IgD-negative memory B cell (primary cell): ENCODE measurements at regions not wholly inside any gene's neighbourhood (a gene's known extent, or its start where the extent isn't known, plus 50 kb on each side); places are given as distances from the start of the nearest gene placed in this dataset.
"Not testable (repeated sequence)": the region's sequence is repeated elsewhere in the genome, so short reads cannot be mapped to it uniquely, and the experiment has no call there.

Source experiments
- H3K27ac Mint-ChIP-seq, 3 donors: one replicate each; pipeline ENCODE4 v1.8.0; 2020 to 2022; ENCODE audit warnings: mild to moderate bottlenecking in 3 of 3, mixed read lengths in 3 of 3, moderate library complexity in 1 of 3
- H3K27me3 Mint-ChIP-seq: one replicate; pipeline ENCODE4 v1.8.0; 2021; ENCODE audit warnings: mixed read lengths
- H3K36me3 Mint-ChIP-seq: one replicate; pipeline ENCODE4 v1.8.0; 2020; ENCODE audit warnings: mild to moderate bottlenecking, mixed read lengths
- H3K4me1 Mint-ChIP-seq, 3 donors: one replicate each; pipeline ENCODE4 v1.8.0; 2020 to 2022; ENCODE audit warnings: mixed read lengths in 3 of 3, mild to moderate bottlenecking in 1 of 3
- H3K4me3 Mint-ChIP-seq, 4 donors: one replicate each; pipeline ENCODE4 v1.8.0; 2020 to 2022; ENCODE audit warnings: mild to moderate bottlenecking in 4 of 4, mixed read lengths in 4 of 4, moderate library complexity in 3 of 4
- H3K9me3 Mint-ChIP-seq, 3 donors: one replicate each; pipeline ENCODE4 v1.8.0; 2020 to 2021; ENCODE audit warnings: mixed read lengths in 3 of 3, mild to moderate bottlenecking in 1 of 3

GRCh38 chr7:91405873-91406272 is 141.6 kb downstream of the FZD1 start:
- peaks cover 10% of the 10 kb centered on the region for H3K27me3 Mint-ChIP-seq
- not testable (repeated sequence) for H3K4me1 Mint-ChIP-seq, H3K36me3 Mint-ChIP-seq, H3K27ac Mint-ChIP-seq, H3K4me3 Mint-ChIP-seq, H3K9me3 Mint-ChIP-seq

DNA sequence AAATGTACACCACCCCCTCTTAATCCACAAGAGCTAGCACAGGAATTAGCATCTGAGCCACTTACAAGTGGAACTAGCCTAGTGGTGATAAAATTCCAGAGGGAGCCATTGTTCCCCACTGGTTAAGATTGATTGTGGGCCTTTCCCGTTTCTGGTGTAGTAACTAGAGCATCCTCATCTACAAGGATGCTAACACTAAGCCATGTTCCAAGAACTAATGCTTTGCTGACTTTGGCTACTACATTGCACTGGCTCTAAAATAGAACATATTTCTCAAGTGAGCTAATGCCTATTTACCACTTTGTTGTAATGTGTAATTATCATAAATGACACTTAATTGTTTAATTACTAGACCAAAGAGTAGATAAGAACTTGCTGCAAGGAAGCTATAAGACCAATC is 143.7 kb downstream of the FZD1 start:
- peaks cover 0 to 2% (median 0%) of the 10 kb centered on the region in 3 donors for H3K9me3 Mint-ChIP-seq
- peaks cover 9% of the 10 kb centered on the region for H3K27me3 Mint-ChIP-seq
- H3K27ac Mint-ChIP-seq = no peak overlapping the region
- no peaks in the 10 kb centered on the region for H3K36me3 Mint-ChIP-seq
- H3K4me3 Mint-ChIP-seq = no peak overlapping the region
- no peaks in the 10 kb centered on the region for H3K4me1 Mint-ChIP-seq

DNA sequence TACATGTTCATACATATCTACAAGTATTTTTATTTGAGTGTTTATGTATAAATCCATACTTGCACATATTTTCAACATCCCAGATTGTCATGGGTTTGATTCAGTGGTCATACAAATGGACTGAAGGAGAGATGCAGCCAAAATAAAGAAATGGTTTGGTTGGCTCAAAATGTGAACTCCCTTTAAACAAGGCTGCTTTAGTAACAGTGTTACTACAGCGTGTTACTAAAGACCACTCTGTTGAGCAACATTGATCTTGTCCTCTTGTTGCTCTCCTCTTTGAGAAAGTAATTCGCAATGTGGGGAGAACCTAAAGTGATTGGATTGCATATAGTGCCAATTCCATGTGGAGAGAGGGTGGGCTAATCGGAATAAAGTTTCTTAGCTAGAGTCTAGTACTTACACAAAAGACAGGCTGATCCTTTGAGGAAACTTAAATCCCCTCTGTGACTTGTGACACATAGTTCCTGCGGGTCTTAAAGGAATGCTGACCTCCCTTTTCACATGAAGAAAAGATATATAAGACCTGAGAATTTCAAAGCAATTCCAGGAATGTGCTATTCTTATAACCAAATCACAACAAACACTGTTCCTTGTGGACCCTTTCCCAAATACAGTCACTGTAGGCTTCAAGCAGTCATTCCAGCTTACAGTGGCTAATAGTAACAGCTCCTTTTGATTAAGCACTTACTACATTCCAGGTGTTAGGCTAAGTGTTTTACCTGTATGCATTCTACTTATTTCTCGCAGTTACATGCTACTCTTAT is 144.3 kb downstream of the FZD1 start:
- Mint-ChIP-seq H3K9me3 (peaks cover 0 to 2% (median 0%) of the 10 kb centered on the region in 3 donors), H3K36me3 (no peaks in the 10 kb centered on the region), H3K4me1 (no peaks in the 10 kb centered on the region), H3K27ac (no peak overlapping the region), H3K27me3 (peaks cover 9% of the 10 kb centered on the region), H3K4me3 (no peak overlapping the region)

DNA sequence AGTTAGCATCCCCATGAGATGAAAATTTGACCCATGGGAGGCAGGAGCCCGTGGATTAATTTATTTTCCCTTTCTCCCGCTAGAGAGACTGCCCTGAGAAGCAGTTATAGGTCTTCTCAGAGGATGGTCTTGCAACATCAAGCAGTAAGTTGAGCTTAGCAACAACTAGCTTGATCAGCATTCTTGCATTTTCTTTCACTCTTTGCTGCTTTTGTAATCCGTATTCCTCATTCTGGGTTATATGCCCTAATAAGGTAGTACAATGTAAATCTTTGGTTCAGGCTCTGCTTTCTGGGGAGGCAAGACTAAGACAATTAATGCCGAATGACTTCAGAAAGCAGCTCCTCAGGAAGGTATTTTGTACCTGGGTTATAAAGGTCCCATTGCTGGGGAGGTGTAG is 146.8 kb downstream of the FZD1 start:
- Mint-ChIP-seq H3K27ac (no peak overlapping the region), H3K4me1 (no peaks in the 10 kb centered on the region), H3K4me3 (no peak overlapping the region), H3K27me3 (peaks cover 9% of the 10 kb centered on the region), H3K36me3 (no peaks in the 10 kb centered on the region), H3K9me3 (peaks cover 0 to 2% (median 0%) of the 10 kb centered on the region in 3 donors)

- H3K36me3 Mint-ChIP-seq = no peaks in the 10 kb centered on the region
- H3K27me3 Mint-ChIP-seq = peaks cover 4% of the 10 kb centered on the region
- no peaks in the 10 kb centered on the region for H3K9me3 Mint-ChIP-seq
- no peak overlapping the region for H3K4me3 Mint-ChIP-seq
- no peaks in the 10 kb centered on the region for H3K4me1 Mint-ChIP-seq
- no peak overlapping the region for H3K27ac Mint-ChIP-seq
Observed at GRCh38 chr7:91412298-91412697, 148.1 kb downstream of the FZD1 start.

DNA sequence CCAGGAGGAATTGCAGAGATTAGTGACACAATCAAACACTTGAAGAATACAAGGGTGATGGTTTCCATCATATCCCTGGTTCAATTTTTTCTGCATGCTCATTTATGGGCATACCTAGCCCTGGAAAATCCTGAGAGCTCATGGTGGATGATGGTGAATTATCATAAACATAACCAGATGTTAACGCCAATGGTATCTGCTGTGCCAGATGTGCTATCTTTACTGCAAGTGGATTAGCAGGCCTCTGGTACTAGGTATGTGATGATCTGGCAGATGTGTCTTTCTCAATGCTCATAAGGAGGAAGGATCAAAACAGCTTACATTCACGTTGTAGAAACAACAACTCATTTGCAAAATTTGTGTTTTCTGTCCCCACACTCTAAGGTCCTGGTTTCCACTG is 150.5 kb downstream of the FZD1 start:
- no peaks in the 10 kb centered on the region for H3K36me3 Mint-ChIP-seq
- peaks cover 1% of the 10 kb centered on the region for H3K27me3 Mint-ChIP-seq
- H3K9me3 Mint-ChIP-seq = peaks cover 0 to 4% (median 0%) of the 10 kb centered on the region in 3 donors
- H3K4me1 Mint-ChIP-seq = no peaks in the 10 kb centered on the region
- no peak overlapping the region for H3K27ac Mint-ChIP-seq
- H3K4me3 Mint-ChIP-seq = no peak overlapping the region

GRCh38 chr7:91416155-91416865 is 152.1 kb downstream of the FZD1 start:
- Mint-ChIP-seq H3K27me3 (peaks cover 3% of the 10 kb centered on the region), H3K36me3 (no peaks in the 10 kb centered on the region), H3K4me3 (no peak overlapping the region), H3K9me3 (peaks cover 0 to 4% (median 0%) of the 10 kb centered on the region in 3 donors), H3K4me1 (no peaks in the 10 kb centered on the region), H3K27ac (no peak overlapping the region)

DNA sequence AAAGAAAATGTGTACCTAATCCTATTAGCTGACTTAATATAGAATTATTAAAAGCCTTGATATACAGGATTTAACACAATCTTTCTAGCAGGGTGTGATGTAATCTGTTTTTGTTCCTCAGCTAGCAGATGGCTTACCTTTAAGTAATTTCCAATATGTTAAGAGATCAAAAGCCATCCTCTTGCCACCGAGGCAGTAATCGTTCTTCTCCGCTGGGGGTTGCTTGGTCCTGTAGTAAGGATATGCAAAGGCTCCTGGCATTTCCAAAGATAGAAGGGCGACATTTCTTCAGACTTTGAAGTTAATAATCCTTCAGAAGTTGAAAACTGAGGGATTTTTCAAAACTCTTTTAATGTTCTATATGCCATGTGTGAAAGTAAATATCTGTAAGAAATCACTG is 156.4 kb downstream of the FZD1 start:
- Mint-ChIP-seq H3K27me3 (peaks cover 3% of the 10 kb centered on the region), H3K27ac (no peak overlapping the region), H3K36me3 (no peaks in the 10 kb centered on the region), H3K9me3 (peaks cover 0 to 4% (median 0%) of the 10 kb centered on the region in 3 donors), H3K4me1 (peaks cover 0 to 3% (median 0%) of the 10 kb centered on the region in 3 donors), H3K4me3 (no peak overlapping the region)

- Mint-ChIP-seq H3K27ac (no peak overlapping the region), H3K4me3 (no peak overlapping the region), H3K36me3 (no peaks in the 10 kb centered on the region), H3K4me1 (peaks cover 0 to 3% (median 0%) of the 10 kb centered on the region in 3 donors), H3K9me3 (peaks cover 0 to 4% (median 0%) of the 10 kb centered on the region in 3 donors), H3K27me3 (peaks cover 3% of the 10 kb centered on the region)
Observed at GRCh38 chr7:91421018-91421417, 156.8 kb downstream of the FZD1 start.

- Mint-ChIP-seq H3K36me3 (no peaks in the 10 kb centered on the region), H3K27me3 (peaks cover 3% of the 10 kb centered on the region), H3K27ac (no peak overlapping the region), H3K4me3 (no peak overlapping the region), H3K9me3 (peaks cover 0 to 2% (median 0%) of the 10 kb centered on the region in 3 donors), H3K4me1 (peaks cover 0 to 3% (median 0%) of the 10 kb centered on the region in 3 donors)
Observed at GRCh38 chr7:91424371-91424770, 160.1 kb downstream of the FZD1 start.

- peaks cover 3% of the 10 kb centered on the region for H3K27me3 Mint-ChIP-seq
Observed at GRCh38 chr7:91425149-91425548, 160.9 kb downstream of the FZD1 start.

DNA sequence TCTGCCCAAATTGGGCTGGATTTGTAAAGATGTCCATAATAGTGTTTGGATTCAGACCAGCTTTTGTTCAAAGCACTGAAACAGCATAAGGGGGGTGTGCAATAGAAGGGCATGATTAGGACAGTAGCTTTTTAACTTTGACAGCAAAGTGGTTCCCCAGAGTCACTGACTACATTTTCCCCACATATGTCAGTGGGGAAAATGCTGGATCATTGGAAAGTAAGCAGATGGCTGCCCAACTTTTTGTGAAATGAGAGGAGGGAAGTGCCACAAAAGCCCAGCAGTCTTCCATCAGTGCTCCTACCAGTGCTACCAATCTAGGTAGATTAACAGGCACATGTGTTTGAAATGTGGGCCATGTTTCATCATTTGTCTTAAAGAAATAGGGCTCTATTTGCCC is 162.8 kb downstream of the FZD1 start:
- H3K27me3 Mint-ChIP-seq = no peaks in the 10 kb centered on the region
- no peak overlapping the region for H3K27ac Mint-ChIP-seq
- H3K9me3 Mint-ChIP-seq = peaks cover 1 to 6% (median 2%) of the 10 kb centered on the region in 3 donors
- H3K4me3 Mint-ChIP-seq = no peak overlapping the region
- H3K36me3 Mint-ChIP-seq = no peaks in the 10 kb centered on the region
- H3K4me1 Mint-ChIP-seq = peaks cover 0 to 3% (median 0%) of the 10 kb centered on the region in 3 donors

More at GRCh38 chr7:91425149-91425548, 160.9 kb downstream of the FZD1 start:
- Mint-ChIP-seq H3K4me1 (peaks cover 0 to 3% (median 0%) of the 10 kb centered on the region in 3 donors), H3K4me3 (no peak overlapping the region), H3K9me3 (peaks cover 0 to 2% (median 0%) of the 10 kb centered on the region in 3 donors), H3K36me3 (no peaks in the 10 kb centered on the region), H3K27ac (no peak overlapping the region)

GRCh38 chr7:91431601-91432000 is 167.4 kb downstream of the FZD1 start:
- Mint-ChIP-seq H3K36me3 (peaks cover 4% of the 10 kb centered on the region), H3K27me3 (peaks cover 3% of the 10 kb centered on the region), H3K4me3 (no peak overlapping the region), H3K9me3 (peaks cover 1 to 10% (median 6%) of the 10 kb centered on the region in 3 donors), H3K4me1 (no peaks in the 10 kb centered on the region), H3K27ac (no peak overlapping the region)

- Mint-ChIP-seq H3K4me3 (no peak overlapping the region), H3K4me1 (no peaks in the 10 kb centered on the region), H3K27me3 (peaks cover 3% of the 10 kb centered on the region), H3K9me3 (peaks cover 6 to 17% (median 10%) of the 10 kb centered on the region in 3 donors), H3K36me3 (peaks cover 7% of the 10 kb centered on the region), H3K27ac (no peak overlapping the region)
Observed at GRCh38 chr7:91434836-91435235, 170.6 kb downstream of the FZD1 start.

DNA sequence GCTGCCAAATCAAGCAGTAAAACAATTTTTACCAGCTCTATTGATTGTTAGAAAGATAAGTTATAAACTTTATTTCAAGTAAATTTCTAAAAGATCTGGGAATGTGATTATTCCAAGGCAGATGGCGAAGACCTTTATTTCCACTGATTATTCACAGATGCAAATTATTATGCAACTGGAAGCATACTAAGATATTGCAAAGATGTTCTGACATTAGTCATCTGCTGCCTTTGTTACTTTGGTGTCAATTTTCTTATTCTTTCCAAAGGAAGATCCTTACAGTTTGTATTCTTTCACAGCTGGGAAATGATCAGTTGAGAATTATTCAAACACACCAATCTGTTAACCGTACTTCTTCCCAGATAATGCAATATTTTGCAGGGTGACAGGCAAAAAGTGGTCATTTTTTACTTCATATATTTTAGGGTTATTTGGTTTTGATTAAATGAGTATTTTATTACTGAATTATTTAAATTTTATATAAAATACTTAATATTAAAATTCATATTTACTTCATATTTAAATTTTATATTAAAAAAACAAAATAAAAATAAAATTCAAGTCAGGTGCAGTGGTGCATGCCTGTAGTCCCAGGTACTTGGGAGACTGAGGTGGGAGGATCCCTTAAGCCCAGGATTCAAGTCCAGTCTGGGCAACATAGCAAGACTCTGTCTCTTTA is 171.3 kb downstream of the FZD1 start:
- peaks cover 6 to 21% (median 11%) of the 10 kb centered on the region in 3 donors for H3K9me3 Mint-ChIP-seq
- no peak overlapping the region for H3K4me3 Mint-ChIP-seq

More for the DNA sequence above, 171.3 kb downstream of the FZD1 start:
- H3K36me3 Mint-ChIP-seq = peaks cover 8% of the 10 kb centered on the region
- no peak overlapping the region for H3K27ac Mint-ChIP-seq
- peaks cover 3% of the 10 kb centered on the region for H3K27me3 Mint-ChIP-seq
- no peaks in the 10 kb centered on the region for H3K4me1 Mint-ChIP-seq
